Vagina (tissue), 2 donors: ENCODE measurements at regions not wholly inside any gene's neighbourhood (a gene's known extent, or its start where the extent isn't known, plus 50 kb on each side); places are given as distances from the start of the nearest gene placed in this dataset.

ENCODE experiments used
- DNase-seq, 2 donors: peaks; one replicate each; pipeline ENCODE4 v3.0.0-alpha.2; 2017; ENCODE audit errors: extremely low spot score in 2 of 2
- H3K27ac ChIP-seq: fragments of 200-600 bp; sonication (generic); one replicate; pipeline ENCODE4 v1.5.1; 2019
- H3K27me3 ChIP-seq: fragments of 200-600 bp; sonication (generic); one replicate; pipeline ENCODE4 v1.5.1; 2019
- H3K36me3 ChIP-seq, 2 donors: fragments of 200-600 bp; sonication (generic); one replicate each; pipeline ENCODE4 v1.5.1; 2017 to 2019
- H3K4me1 ChIP-seq: fragments of 200-600 bp; sonication (generic); one replicate; pipeline ENCODE4 v1.5.1; 2019
- H3K4me3 ChIP-seq, 2 donors: fragments of 200-600 bp; sonication (generic); 1 replicate in 1 of 2; 2 replicates in 1 of 2; pipeline ENCODE4 v1.5.1; 2016 to 2019
- H3K9me3 ChIP-seq: fragments of 200-600 bp; sonication (generic); one replicate; pipeline ENCODE4 v1.5.1; 2019
- CTCF ChIP-seq, 3 experiments: fragments of 450-650 bp in 2 of 3; fragments of 200-600 bp in 1 of 3; sonication (generic) in 1 of 3; IDR thresholded peaks; one replicate each; pipeline ENCODE4 v1.5.1; 2017 to 2019; ENCODE audit warnings: antibody characterized with exemption in 3 of 3, mild to moderate bottlenecking in 2 of 3, moderate library complexity in 2 of 3
- POLR2A ChIP-seq, 2 donors: fragments of 450-650 bp; IDR thresholded peaks; one replicate each; pipeline ENCODE4 v1.6.1; 2017; ENCODE audit warnings: antibody characterized with exemption in 2 of 2, mild to moderate bottlenecking in 2 of 2, moderate library complexity in 2 of 2
- POLR2AphosphoS5 ChIP-seq, 2 donors: sonication (generic); formaldehyde crosslinking; IDR thresholded peaks; one replicate each; pipeline ENCODE4 v1.9.0; 2017; ENCODE audit warnings: antibody characterized with exemption in 2 of 2, mild to moderate bottlenecking in 2 of 2, low read depth in 1 of 2; ENCODE audit not compliant: insufficient read depth in 1 of 2
- intact Hi-C: fragments of 100-400 bp; cut with DNase I; formaldehyde crosslinking; loops from one replicate; pipeline ENCODE4 v1.15.1; 2023

- TF ChIP-seq CTCF (IDR thresholded peaks at IDR 0.05) (no peak), POLR2A (IDR thresholded peaks at IDR 0.05) (no peak), POLR2AphosphoS5 (IDR thresholded peaks at IDR 0.05; ENCODE audit: insufficient read depth in 1 of 2, low read depth in 1 of 2) (no peak)
- Histone ChIP-seq H3K9me3 (no peaks in the 10 kb centered on the region), H3K4me3 (no peak overlapping the region), H3K36me3 (no peaks in the 10 kb centered on the region), H3K27me3 (no peaks in the 10 kb centered on the region), H3K27ac (no peak overlapping the region), H3K4me1 (no peaks in the 10 kb centered on the region)
- DNase-seq = no peak
- intact Hi-C loops = no loop called here
These were observed 149.6 kb downstream of the ZNF608 start for GRCh38 chr5:124596595-124597421.

GRCh38 chr5:124593952-124594351 lies 152.5 kb downstream of the ZNF608 start:
- Histone ChIP-seq H3K4me3 (no peak overlapping the region), H3K36me3 (no peaks in the 10 kb centered on the region), H3K27me3 (no peaks in the 10 kb centered on the region), H3K9me3 (no peaks in the 10 kb centered on the region), H3K4me1 (no peaks in the 10 kb centered on the region), H3K27ac (no peak overlapping the region)
- intact Hi-C loops = no loop called here
- no peak for TF ChIP-seq POLR2A (IDR thresholded peaks at IDR 0.05)
- no peak for TF ChIP-seq POLR2AphosphoS5 (IDR thresholded peaks at IDR 0.05; ENCODE audit: insufficient read depth in 1 of 2, low read depth in 1 of 2)
- TF ChIP-seq CTCF (IDR thresholded peaks at IDR 0.05) = no peak
- no peak for DNase-seq

GRCh38 chr5:124592891-124593290 lies 153.5 kb downstream of the ZNF608 start:
- no peaks in the 10 kb centered on the region for H3K4me1 ChIP-seq
- no peaks in the 10 kb centered on the region for H3K27me3 ChIP-seq
- no peak for DNase-seq
- no peak overlapping the region for H3K27ac ChIP-seq
- no peaks in the 10 kb centered on the region for H3K9me3 ChIP-seq
- intact Hi-C loops = no loop called here
- no peak for TF ChIP-seq POLR2A (IDR thresholded peaks at IDR 0.05)
- TF ChIP-seq CTCF (IDR thresholded peaks at IDR 0.05) = no peak
- no peak for TF ChIP-seq POLR2AphosphoS5 (IDR thresholded peaks at IDR 0.05; ENCODE audit: insufficient read depth in 1 of 2, low read depth in 1 of 2)
- no peaks in the 10 kb centered on the region for H3K36me3 ChIP-seq
- H3K4me3 ChIP-seq = no peak overlapping the region

- no peaks in the 10 kb centered on the region for H3K4me1 ChIP-seq
- TF ChIP-seq POLR2A (IDR thresholded peaks at IDR 0.05) (no peak), CTCF (IDR thresholded peaks at IDR 0.05) (no peak), POLR2AphosphoS5 (IDR thresholded peaks at IDR 0.05; ENCODE audit: insufficient read depth in 1 of 2, low read depth in 1 of 2) (no peak)
- no peak overlapping the region for H3K4me3 ChIP-seq
- H3K27ac ChIP-seq = no peak overlapping the region
- no peaks in the 10 kb centered on the region for H3K27me3 ChIP-seq
- DNase-seq = no peak
- intact Hi-C loops = no loop called here
- H3K36me3 ChIP-seq = no peaks in the 10 kb centered on the region
- H3K9me3 ChIP-seq = no peaks in the 10 kb centered on the region
These were observed 154.9 kb downstream of the ZNF608 start for GRCh38 chr5:124591583-124591982.

- Histone ChIP-seq H3K36me3 (no peaks in the 10 kb centered on the region), H3K27me3 (no peaks in the 10 kb centered on the region), H3K9me3 (no peaks in the 10 kb centered on the region), H3K4me3 (no peak overlapping the region), H3K4me1 (no peaks in the 10 kb centered on the region), H3K27ac (no peak overlapping the region)
- TF ChIP-seq POLR2A (IDR thresholded peaks at IDR 0.05) (no peak), POLR2AphosphoS5 (IDR thresholded peaks at IDR 0.05; ENCODE audit: insufficient read depth in 1 of 2, low read depth in 1 of 2) (no peak), CTCF (IDR thresholded peaks at IDR 0.05) (no peak)
- intact Hi-C loops = no loop called here
- DNase-seq = no peak
These were observed 155.8 kb downstream of the ZNF608 start for GRCh38 chr5:124590686-124591085.
